Testis (tissue), 2 donors: ENCODE measurements at regions not wholly inside any gene's neighbourhood (a gene's known extent, or its start where the extent isn't known, plus 50 kb on each side); places are given as distances from the start of the nearest gene placed in this dataset.
"Not testable (repeated sequence)": the region's sequence is repeated elsewhere in the genome, so short reads cannot be mapped to it uniquely, and the experiment has no call there.

ENCODE experiments used
- DNase-seq: peaks from one replicate; pipeline ENCODE4 v3.0.0-alpha.2; 2019
- H3K27ac ChIP-seq, 2 donors: fragments of 200-600 bp; sonication (generic); one replicate each; pipeline ENCODE4 v1.5.1; 2019
- H3K27me3 ChIP-seq: fragments of 200-600 bp; sonication (generic); one replicate; pipeline ENCODE4 v1.5.1; 2019
- H3K36me3 ChIP-seq: fragments of 200-600 bp; sonication (generic); one replicate; pipeline ENCODE4 v1.5.1; 2017; ENCODE audit warnings: low read depth; ENCODE audit errors: missing control alignments
- H3K4me1 ChIP-seq: fragments of 200-600 bp; sonication (generic); one replicate; pipeline ENCODE4 v1.5.1; 2019
- H3K4me3 ChIP-seq, 2 donors: fragments of 200-600 bp; sonication (generic); one replicate each; pipeline ENCODE4 v1.5.1; 2017 to 2019
- H3K9me3 ChIP-seq: fragments of 200-600 bp; sonication (generic); one replicate; pipeline ENCODE4 v1.5.1; 2017
- CTCF ChIP-seq, 3 experiments: fragments of 450-650 bp in 2 of 3; fragments of 200-600 bp in 1 of 3; sonication (generic) in 1 of 3; IDR thresholded peaks; one replicate each; pipeline ENCODE4 v1.5.1; 2016 to 2019; ENCODE audit warnings: antibody characterized with exemption in 3 of 3, mild to moderate bottlenecking in 2 of 3, moderate library complexity in 1 of 3
- POLR2A ChIP-seq: fragments of 450-650 bp; IDR thresholded peaks from one replicate; pipeline ENCODE4 v1.6.1; 2017; ENCODE audit warnings: antibody characterized with exemption, mild to moderate bottlenecking, moderate library complexity
- WGBS, 2 donors: methylation state at CpG; one replicate each; pipeline ENCODE4 v1.1.5; 2018; 5-methylcytosine and 5-hydroxymethylcytosine counted together
- intact Hi-C: fragments of 100-400 bp; cut with DNase I; formaldehyde crosslinking; loops from one replicate; pipeline ENCODE4 v1.15.1; 2023; ENCODE audit warnings: low total_unique reads

- no peaks in the 10 kb centered on the region for H3K9me3 ChIP-seq
- no peak for DNase-seq
- no peaks in the 10 kb centered on the region for H3K4me1 ChIP-seq
- WGBS, 2 donors, result 35 to 51% methylated on average over 2 of the region's 2 CpGs
- no peaks in the 10 kb centered on the region for H3K27me3 ChIP-seq
- no peaks in the 10 kb centered on the region for H3K36me3 ChIP-seq
- no peak overlapping the region for H3K4me3 ChIP-seq
- no peak overlapping the region for H3K27ac ChIP-seq
- TF ChIP-seq CTCF (IDR thresholded peaks at IDR 0.05) (no peak), POLR2A (no peak)
- intact Hi-C loops, result no loop called here
Observed at GRCh38 chr1:215418876-215419447, 148.1 kb upstream of the KCTD3 start.

DNA sequence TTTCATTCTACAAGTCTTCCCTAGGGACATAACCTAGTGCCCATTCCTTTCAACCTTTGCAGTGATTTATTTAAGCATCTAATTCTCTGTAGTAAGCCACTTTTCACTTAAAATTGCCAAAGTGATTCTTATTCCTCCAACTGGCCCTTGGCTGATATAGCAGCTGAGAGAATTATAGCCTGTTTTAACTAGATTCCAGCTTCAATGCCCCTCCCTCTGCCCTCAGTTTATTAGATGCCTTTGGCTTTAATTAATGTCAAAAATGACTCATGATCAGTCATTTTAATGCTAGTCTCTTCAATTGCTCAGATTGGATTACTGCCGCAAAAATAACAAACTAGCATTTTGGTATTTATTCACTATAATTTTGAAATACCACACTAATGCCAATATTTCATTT lies 145.4 kb upstream of the KCTD3 start:
- TF ChIP-seq CTCF (IDR thresholded peaks at IDR 0.05) (no peak), POLR2A (no peak)
- intact Hi-C loops, result no loop called here
- H3K4me1 ChIP-seq, result no peaks in the 10 kb centered on the region
- H3K27me3 ChIP-seq, result no peaks in the 10 kb centered on the region
- H3K4me3 ChIP-seq, result no peak overlapping the region
- no peak for DNase-seq
- WGBS, 2 donors, result 86 to 97% methylated on average over 1 of the region's 1 CpG
- no peaks in the 10 kb centered on the region for H3K36me3 ChIP-seq
- no peaks in the 10 kb centered on the region for H3K9me3 ChIP-seq
- no peak overlapping the region for H3K27ac ChIP-seq

DNA sequence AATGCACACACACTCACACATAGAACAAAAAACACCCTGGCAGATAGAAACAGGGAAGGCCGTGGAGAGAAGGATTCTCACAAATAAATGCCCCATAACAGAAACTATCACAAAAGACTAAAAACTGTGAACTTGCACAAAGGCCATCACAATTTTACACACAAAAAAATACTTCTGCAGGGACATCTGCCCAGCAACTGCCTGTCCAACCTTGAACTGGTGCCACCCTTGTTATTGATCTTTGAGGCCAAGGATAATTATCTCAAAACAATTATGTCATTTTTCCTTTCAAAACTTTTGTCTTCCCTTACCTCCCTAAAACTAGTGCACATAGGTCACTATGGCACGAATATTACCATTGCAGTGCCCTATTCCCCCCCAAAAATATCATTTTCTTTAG lies 143.8 kb upstream of the KCTD3 start:
- 61 to 64% methylated on average over 2 of the region's 2 CpGs for WGBS, 2 donors
- Histone ChIP-seq H3K4me1 (no peaks in the 10 kb centered on the region), H3K9me3 (no peaks in the 10 kb centered on the region), H3K27ac (no peak overlapping the region), H3K27me3 (no peaks in the 10 kb centered on the region), H3K36me3 (no peaks in the 10 kb centered on the region), H3K4me3 (no peak overlapping the region)
- no peak for TF ChIP-seq CTCF (IDR thresholded peaks at IDR 0.05)
- DNase-seq, result no peak
- intact Hi-C loops, result no loop called here

GRCh38 chr1:215425138-215425537 lies 142.0 kb upstream of the KCTD3 start:
- H3K9me3 ChIP-seq, result no peaks in the 10 kb centered on the region
- intact Hi-C loops, result no loop called here
- no peak for DNase-seq
- no peak overlapping the region for H3K27ac ChIP-seq
- no peaks in the 10 kb centered on the region for H3K36me3 ChIP-seq
- no peak overlapping the region for H3K4me3 ChIP-seq
- no peaks in the 10 kb centered on the region for H3K4me1 ChIP-seq
- 86 to 89% methylated on average over 4 of the region's 4 CpGs for WGBS, 2 donors
- no peaks in the 10 kb centered on the region for H3K27me3 ChIP-seq
- no peak for TF ChIP-seq POLR2A
- TF ChIP-seq CTCF (IDR thresholded peaks at IDR 0.05), result no peak

GRCh38 chr1:215426101-215426500 lies 141.0 kb upstream of the KCTD3 start:
- TF ChIP-seq POLR2A, result no peak
- no peak for TF ChIP-seq CTCF (IDR thresholded peaks at IDR 0.05)
- Histone ChIP-seq H3K27ac (no peak overlapping the region), H3K36me3 (no peaks in the 10 kb centered on the region), H3K4me3 (no peak overlapping the region), H3K9me3 (no peaks in the 10 kb centered on the region), H3K4me1 (no peaks in the 10 kb centered on the region), H3K27me3 (no peaks in the 10 kb centered on the region)
- intact Hi-C loops, result no loop called here
- DNase-seq, result no peak

DNA sequence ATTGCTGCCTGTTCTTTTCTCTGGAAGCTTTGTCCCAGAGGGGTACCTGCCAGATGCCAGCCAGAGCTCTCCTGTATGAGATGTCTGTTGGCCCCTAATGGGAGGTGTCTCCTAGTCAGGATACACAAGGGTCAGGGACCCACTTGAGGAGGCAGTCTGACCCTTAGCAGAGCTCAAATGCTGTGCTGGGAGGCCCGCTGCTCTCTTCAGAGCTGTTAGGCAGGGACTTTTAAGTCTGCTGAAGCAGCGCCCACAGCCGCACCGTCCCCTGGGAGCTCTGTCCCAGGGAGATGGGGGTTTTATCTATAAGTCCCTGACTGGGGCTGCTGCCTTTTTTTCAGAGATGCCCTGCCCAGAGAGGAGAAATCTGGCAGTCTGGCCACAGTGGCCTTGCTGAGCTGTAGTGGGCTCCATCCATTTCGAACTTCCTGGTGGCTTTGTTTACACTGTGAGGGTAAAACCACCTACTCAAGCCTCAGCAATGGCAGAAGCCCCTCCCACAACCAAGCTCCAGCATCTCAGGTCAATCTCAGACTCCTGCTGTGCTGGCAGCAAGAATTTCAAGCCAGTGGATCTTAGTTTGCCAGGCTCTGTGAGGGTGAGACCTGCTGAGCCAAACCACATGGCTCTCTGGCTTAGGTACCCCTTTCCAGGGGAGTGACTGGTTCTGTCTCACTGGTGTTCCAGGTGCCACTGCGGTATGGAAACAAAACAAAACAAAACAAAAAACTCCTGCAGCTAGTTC lies 134.4 kb upstream of the KCTD3 start:
- intact Hi-C loops, H3K36me3 ChIP-seq, H3K4me1 ChIP-seq, H3K9me3 ChIP-seq, H3K27me3 ChIP-seq, H3K4me3 ChIP-seq, H3K27ac ChIP-seq, DNase-seq: not testable (repeated sequence)
- 88 to 100% methylated on average over 1 to 6 of the region's 6 CpGs for WGBS, 2 donors
